ENCODE measurements at regions not wholly inside any gene's neighbourhood (a gene's known extent, or its start where the extent isn't known, plus 50 kb on each side); places are given as distances from the start of the nearest gene placed in this dataset.

DNA sequence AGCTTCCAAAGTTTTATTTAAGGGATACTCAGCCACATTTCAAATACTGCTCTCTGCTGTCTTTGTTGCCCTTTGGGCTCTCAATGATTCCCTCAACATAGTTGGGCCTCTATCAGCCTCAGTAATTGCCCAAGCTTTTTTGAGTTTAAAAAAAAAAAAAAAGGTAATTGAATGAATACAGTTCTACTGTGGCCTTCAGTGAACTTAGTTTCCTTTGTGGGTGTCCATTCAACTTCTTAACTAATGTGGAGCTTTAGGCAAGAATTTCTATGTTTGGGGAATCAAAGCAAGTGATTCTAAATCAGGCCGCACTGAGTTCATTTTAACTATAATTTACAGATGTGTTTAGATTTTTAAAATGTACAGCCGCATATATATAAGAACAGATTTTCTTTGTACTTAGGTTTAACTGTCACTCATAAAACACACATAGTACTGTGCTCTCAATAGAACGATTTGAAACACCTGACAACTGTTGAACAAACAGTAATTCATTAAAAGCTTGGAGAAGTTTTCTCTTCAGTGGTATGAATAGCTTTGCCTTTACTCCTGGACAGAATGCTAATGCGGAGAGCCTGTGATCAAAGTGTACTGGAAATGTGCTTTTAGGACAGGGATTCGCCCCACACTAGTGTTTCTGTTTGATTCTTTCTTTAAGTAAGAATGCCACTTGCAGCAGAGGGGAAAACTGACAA, 844.9 kb upstream of the SEMA6D start:
- no peak overlapping the region for H3K23ac ChIP-seq (ENCODE audit: insufficient read length, low read depth, low read length)
- H3K23me2 ChIP-seq (ENCODE audit: insufficient read length, low read depth, low read length, poor library complexity, severe bottlenecking): no peaks in the 10 kb centered on the region
- H3K9me3 ChIP-seq (ENCODE audit: control insufficient read depth, low read depth, low read length): no peaks in the 10 kb centered on the region
- WGBS (ENCODE audit: extremely low coverage, insufficient read length, low lambda C conversion rate): no CpG with 5 or more reads among the region's 5 CpGs
- H4K20me1 ChIP-seq (ENCODE audit: control insufficient read depth, insufficient read depth, insufficient read length): no peaks in the 10 kb centered on the region
- no peak overlapping the region for H2BK12ac ChIP-seq (ENCODE audit: insufficient read length, low read depth, low read length)
- TF ChIP-seq, protein P1, sequence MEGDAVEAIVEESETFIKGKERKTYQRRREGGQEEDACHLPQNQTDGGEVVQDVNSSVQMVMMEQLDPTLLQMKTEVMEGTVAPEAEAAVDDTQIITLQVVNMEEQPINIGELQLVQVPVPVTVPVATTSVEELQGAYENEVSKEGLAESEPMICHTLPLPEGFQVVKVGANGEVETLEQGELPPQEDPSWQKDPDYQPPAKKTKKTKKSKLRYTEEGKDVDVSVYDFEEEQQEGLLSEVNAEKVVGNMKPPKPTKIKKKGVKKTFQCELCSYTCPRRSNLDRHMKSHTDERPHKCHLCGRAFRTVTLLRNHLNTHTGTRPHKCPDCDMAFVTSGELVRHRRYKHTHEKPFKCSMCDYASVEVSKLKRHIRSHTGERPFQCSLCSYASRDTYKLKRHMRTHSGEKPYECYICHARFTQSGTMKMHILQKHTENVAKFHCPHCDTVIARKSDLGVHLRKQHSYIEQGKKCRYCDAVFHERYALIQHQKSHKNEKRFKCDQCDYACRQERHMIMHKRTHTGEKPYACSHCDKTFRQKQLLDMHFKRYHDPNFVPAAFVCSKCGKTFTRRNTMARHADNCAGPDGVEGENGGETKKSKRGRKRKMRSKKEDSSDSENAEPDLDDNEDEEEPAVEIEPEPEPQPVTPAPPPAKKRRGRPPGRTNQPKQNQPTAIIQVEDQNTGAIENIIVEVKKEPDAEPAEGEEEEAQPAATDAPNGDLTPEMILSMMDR (conservative IDR thresholded peaks at IDR 0.05): no peak
- H3K4ac ChIP-seq (ENCODE audit: low read depth, low read length): no peak overlapping the region
- no peaks in the 10 kb centered on the region for H3K27me3 ChIP-seq (ENCODE audit: insufficient read depth, low read length)
- H3K36me3 Mint-ChIP-seq (ENCODE audit: insufficient read depth in 1 of 3, low read depth in 3 of 3): no peaks in the 10 kb centered on the region
- H2BK20ac ChIP-seq (ENCODE audit: low read depth, low read length, poor library complexity, severe bottlenecking): no peak overlapping the region
- H2AK5ac ChIP-seq (ENCODE audit: insufficient read length, low read length): no peak overlapping the region
- no peak overlapping the region for H2AFZ ChIP-seq (ENCODE audit: low read length)
- no peak overlapping the region for H3K56ac ChIP-seq (ENCODE audit: insufficient read length, low read depth, low read length)
- H3K79me1 ChIP-seq (ENCODE audit: insufficient read depth, low read depth, low read length, poor library complexity, severe bottlenecking): no peaks in the 10 kb centered on the region
- no peak overlapping the region for H3K27ac ChIP-seq (ENCODE audit: insufficient read length, low read depth, low read length)
- no peak overlapping the region for H4K91ac ChIP-seq (ENCODE audit: insufficient read length, low read depth, low read length)
- no peak overlapping the region for H4K5ac ChIP-seq (ENCODE audit: insufficient read length, low read depth, low read length)
- H2BK5ac ChIP-seq (ENCODE audit: insufficient read length, low read length): no peak overlapping the region
- H3K27ac Mint-ChIP-seq: no peak overlapping the region
- H2BK120ac ChIP-seq (ENCODE audit: low read depth, low read length, poor library complexity, severe bottlenecking): no peak overlapping the region
- H2BK15ac ChIP-seq (ENCODE audit: low read depth, low read length): no peak overlapping the region
- peaks cover 0 to 2% of the 10 kb centered on the region in 2 experiments; a peak in 1 of 4 replicates for H3K4me1 Mint-ChIP-seq
- no peaks in the 10 kb centered on the region for H3K9me3 Mint-ChIP-seq
- H3K18ac ChIP-seq (ENCODE audit: insufficient read length, low read depth, low read length): no peak overlapping the region
- no peak overlapping the region for H4K8ac ChIP-seq (replicated peaks; ENCODE audit: insufficient read length, low read depth, low read length)
- no peak overlapping the region for H3K9ac ChIP-seq (ENCODE audit: extremely low read depth, insufficient read length, low read length)
- H3K4me3 Mint-ChIP-seq: no peak overlapping the region
- 0 out of 2 replicates have a peak, but pooled peaks cover 2% of the 10 kb centered on the region for H3K4me1 ChIP-seq (ENCODE audit: insufficient read depth, low read length)
- no peak for DNase-seq
- no peaks in the 10 kb centered on the region for H3K79me2 ChIP-seq (ENCODE audit: insufficient read depth, low read length)
- no peak overlapping the region for H3K4me2 ChIP-seq (ENCODE audit: insufficient read depth, insufficient read length, low read length)
- no peak overlapping the region for H3T11ph ChIP-seq (ENCODE audit: low read length)
- no peak overlapping the region for H3K14ac ChIP-seq (ENCODE audit: insufficient read depth, low read length)
- H3K27me3 Mint-ChIP-seq (ENCODE audit: low read depth): no peaks in the 10 kb centered on the region

Measured in H9 (cell line).